Esophagus muscularis mucosa (tissue), 3 donors: ENCODE measurements at regions not wholly inside any gene's neighbourhood (a gene's known extent, or its start where the extent isn't known, plus 50 kb on each side); places are given as distances from the start of the nearest gene placed in this dataset.

Experiments
- CTCF ChIP-seq, 3 experiments: fragments of 200-600 bp in 2 of 3; fragments of 450-650 bp in 1 of 3; sonication (generic) in 2 of 3; IDR thresholded peaks; one replicate each; pipeline ENCODE4 v1.5.1; 2017 to 2019; ENCODE audit warnings: antibody characterized with exemption in 3 of 3, mild to moderate bottlenecking in 2 of 3, moderate library complexity in 1 of 3
- POLR2AphosphoS5 ChIP-seq, 2 donors: sonication (generic); formaldehyde crosslinking; IDR thresholded peaks; one replicate each; pipeline ENCODE4 v1.6.1; 2017; ENCODE audit warnings: antibody characterized with exemption in 2 of 2

GRCh38 chr7:33748793-33749192 is 156.5 kb upstream of the BMPER start:
- TF ChIP-seq POLR2AphosphoS5 (IDR thresholded peaks at IDR 0.05) (no peak), CTCF (IDR thresholded peaks at IDR 0.05) (no peak)
